Activated CD8-positive, alpha-beta memory T cell treated with anti-CD3 and anti-CD28 coated beads, Interleukin-2, amount 10 ng/mL, durations not matched to agents 7 days and 5 days (primary cell): ENCODE measurements at regions not wholly inside any gene's neighbourhood (a gene's known extent, or its start where the extent isn't known, plus 50 kb on each side); places are given as distances from the start of the nearest gene placed in this dataset.

Experiments
- ATAC-seq: fragments of 150-1000 bp; cut with Tn5 transposase; one replicate; pipeline ENCODE4 v1.10.0; 2021; ENCODE audit warnings: moderate library complexity
- CTCF ChIA-PET: fragments of 350-600 bp; sonication (Branson Sonifier 250); formaldehyde crosslinking; loops from one replicate; lab custom pipeline; 2021; ENCODE audit warnings: antibody characterized with exemption; lab: Charles Lee
- DNase-seq: peaks from one replicate; pipeline ENCODE4 v3.0.0-alpha.2; 2020
- H3K27ac Mint-ChIP-seq: one replicate; pipeline ENCODE4 v1.8.0; 2021; ENCODE audit warnings: mild to moderate bottlenecking, mixed read lengths
- H3K27me3 Mint-ChIP-seq: one replicate; pipeline ENCODE4 v1.8.0; 2021; ENCODE audit warnings: mixed read lengths
- H3K36me3 Mint-ChIP-seq: one replicate; pipeline ENCODE4 v1.8.0; 2021; ENCODE audit warnings: mild to moderate bottlenecking, mixed read lengths
- H3K4me1 Mint-ChIP-seq: one replicate; pipeline ENCODE4 v1.8.0; 2021; ENCODE audit warnings: mixed read lengths
- H3K4me3 Mint-ChIP-seq: one replicate; pipeline ENCODE4 v1.8.0; 2021; ENCODE audit warnings: mild to moderate bottlenecking, moderate library complexity, mixed read lengths
- H3K9me3 Mint-ChIP-seq: one replicate; pipeline ENCODE4 v1.8.0; 2022; ENCODE audit warnings: low read depth, mixed read lengths

DNA sequence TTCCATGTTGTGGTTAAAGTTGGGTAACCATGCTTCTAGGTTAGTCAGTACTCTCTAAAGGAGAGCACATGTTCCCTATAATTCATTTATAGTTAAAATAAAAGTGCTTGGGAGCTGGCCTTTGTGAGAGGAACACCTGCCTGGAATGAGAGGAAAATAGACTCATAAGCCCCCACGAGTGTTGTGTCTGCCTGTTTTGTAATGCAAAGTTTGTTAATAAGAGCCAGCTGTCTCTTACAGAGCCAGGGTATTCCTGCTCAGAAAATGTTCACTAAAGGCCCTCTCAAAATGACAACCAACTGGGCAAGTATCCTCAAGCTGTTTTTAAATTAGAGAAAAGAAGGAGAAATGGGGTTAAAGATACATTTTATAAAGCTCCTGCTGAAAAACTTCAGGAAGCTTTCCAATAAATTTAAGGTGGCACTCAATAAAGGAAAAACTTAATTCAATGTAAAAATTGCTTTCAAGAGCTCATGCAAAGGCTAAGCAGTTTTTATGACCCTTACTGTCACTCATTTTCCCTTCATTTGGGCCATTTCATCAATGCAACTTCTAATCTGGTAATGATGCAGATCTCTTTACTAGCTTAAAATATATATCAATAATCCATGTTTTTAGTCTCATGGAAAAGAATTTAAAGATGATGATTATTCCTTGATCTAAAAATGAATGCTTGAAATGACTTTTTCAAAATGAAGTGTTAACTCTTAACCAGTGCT is 793.6 kb downstream of the STPG2 start:
- H3K27me3 Mint-ChIP-seq, result no peaks in the 10 kb centered on the region
- ATAC-seq (no peak), DNase-seq (no peak)
- no peak overlapping the region for H3K4me3 Mint-ChIP-seq
- CTCF ChIA-PET, result no interaction called here
- no peak overlapping the region for H3K27ac Mint-ChIP-seq
- no peaks in the 10 kb centered on the region for H3K36me3 Mint-ChIP-seq
- H3K4me1 Mint-ChIP-seq, result no peaks in the 10 kb centered on the region
- H3K9me3 Mint-ChIP-seq, result peaks cover 3% of the 10 kb centered on the region

DNA sequence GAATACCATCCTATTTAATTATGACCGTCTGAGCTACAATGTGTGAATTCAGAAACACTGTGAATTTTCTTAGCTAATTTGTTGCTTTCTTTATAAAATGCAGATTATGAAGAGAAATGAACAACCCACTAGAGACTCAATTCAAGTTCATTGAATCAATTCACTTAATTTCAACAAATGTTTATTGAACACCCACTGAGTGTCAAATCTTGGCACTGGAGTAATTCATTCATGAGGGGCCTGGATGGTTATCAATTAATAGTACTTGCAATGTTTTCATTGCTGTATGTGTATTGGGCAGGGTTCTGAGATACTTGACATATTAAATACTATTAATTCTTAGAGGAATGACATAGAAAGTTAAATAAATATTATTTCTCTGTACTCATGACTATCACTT is 789.4 kb downstream of the STPG2 start:
- DNase-seq (no peak), ATAC-seq (no peak)
- H3K4me1 Mint-ChIP-seq, result no peaks in the 10 kb centered on the region
- H3K36me3 Mint-ChIP-seq, result no peaks in the 10 kb centered on the region
- H3K4me3 Mint-ChIP-seq, result no peak overlapping the region
- peaks cover 8% of the 10 kb centered on the region for H3K9me3 Mint-ChIP-seq
- no peak overlapping the region for H3K27ac Mint-ChIP-seq
- no peaks in the 10 kb centered on the region for H3K27me3 Mint-ChIP-seq
- CTCF ChIA-PET, result no interaction called here

DNA sequence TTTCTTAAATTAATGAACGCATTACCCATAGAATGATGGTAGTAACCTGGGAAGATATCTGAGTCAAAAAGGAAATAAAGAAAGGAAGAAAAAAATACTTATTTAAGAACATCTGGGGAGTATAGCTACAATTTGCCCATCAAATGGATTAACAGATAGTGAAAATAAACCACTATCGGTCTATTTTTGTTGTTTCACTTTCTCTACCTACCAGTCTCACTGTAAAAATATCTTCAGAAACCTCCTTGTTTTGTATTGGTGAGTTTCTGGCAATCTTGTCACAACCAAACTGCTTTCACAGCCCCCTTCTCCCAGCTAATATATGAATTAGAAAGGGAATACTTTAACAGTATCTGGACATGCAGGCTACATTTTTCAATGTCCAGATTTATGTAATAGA is 783.5 kb downstream of the STPG2 start:
- Mint-ChIP-seq H3K36me3 (no peaks in the 10 kb centered on the region), H3K9me3 (peaks cover 11% of the 10 kb centered on the region), H3K27ac (no peak overlapping the region)

DNA sequence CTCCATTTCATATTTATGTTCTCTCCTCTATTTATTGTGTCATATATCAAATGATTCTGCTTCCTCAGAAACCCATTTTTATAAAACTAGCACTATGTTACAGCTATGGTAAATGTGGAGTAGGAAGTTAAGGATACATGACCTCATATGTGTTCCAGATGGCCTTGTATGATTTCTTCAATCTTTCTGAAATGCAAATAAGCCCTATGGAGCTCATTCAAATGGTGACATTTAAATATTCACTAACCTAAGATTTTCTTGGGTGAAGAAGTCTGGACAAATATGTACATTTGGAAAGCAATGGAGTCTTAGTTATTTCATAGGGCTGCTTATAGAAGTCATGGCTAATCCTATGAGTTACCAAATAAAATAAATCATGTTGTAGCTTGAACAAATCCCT is 782.5 kb downstream of the STPG2 start:
- peaks cover 11% of the 10 kb centered on the region for H3K9me3 Mint-ChIP-seq
- H3K36me3 Mint-ChIP-seq, result no peaks in the 10 kb centered on the region
- H3K27ac Mint-ChIP-seq, result no peak overlapping the region
- H3K4me1 Mint-ChIP-seq, result no peaks in the 10 kb centered on the region
- no peak for DNase-seq
- H3K27me3 Mint-ChIP-seq, result no peaks in the 10 kb centered on the region
- CTCF ChIA-PET, result no interaction called here
- no peak overlapping the region for H3K4me3 Mint-ChIP-seq
- no peak for ATAC-seq

More for the DNA sequence above, 783.5 kb downstream of the STPG2 start:
- DNase-seq, result no peak
- no peak overlapping the region for H3K4me3 Mint-ChIP-seq
- CTCF ChIA-PET, result no interaction called here
- no peaks in the 10 kb centered on the region for H3K4me1 Mint-ChIP-seq
- ATAC-seq, result no peak
- no peaks in the 10 kb centered on the region for H3K27me3 Mint-ChIP-seq

DNA sequence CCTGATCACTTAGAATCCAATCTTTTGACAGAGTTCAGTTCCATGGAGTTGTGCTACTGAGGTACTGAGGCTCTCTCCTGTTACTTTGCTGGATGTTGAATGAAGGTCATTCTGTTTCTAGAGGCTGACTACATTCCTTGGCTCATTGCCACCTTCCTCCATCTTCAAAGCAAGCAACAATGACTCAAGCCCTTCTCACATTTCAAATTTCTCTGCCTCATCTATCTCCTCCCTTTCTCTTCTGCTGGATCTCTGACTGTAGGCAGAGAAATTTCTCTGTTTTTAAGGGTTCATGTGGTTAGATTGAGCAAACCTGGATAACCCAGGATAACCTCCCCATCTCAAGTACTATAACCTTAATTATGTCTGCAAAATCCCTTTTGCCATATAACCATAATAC is 775.4 kb downstream of the STPG2 start:
- CTCF ChIA-PET, result no interaction called here

DNA sequence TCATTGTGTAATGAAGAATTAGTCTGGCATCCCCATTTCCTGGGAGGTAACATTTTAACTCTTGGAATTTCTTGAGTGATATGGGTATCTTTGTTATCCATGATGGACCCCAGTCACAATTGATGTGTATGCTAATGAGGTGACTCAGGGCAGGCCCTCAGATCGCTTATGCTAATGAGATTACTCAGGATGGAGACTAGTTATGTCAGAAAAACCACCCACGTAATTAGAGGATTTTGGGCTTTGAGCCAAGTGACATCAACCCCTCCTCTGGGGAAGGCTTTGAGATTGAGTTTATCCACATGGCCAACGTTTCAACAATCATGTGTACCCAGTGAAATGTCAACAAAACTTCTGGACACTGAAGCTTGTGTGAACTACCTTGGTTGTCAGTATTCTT is 772.7 kb downstream of the STPG2 start:
- peaks cover 3% of the 10 kb centered on the region for H3K9me3 Mint-ChIP-seq
- CTCF ChIA-PET, result no interaction called here

More for the DNA sequence above, 775.4 kb downstream of the STPG2 start:
- DNase-seq (no peak), ATAC-seq (no peak)
- Mint-ChIP-seq H3K27me3 (no peaks in the 10 kb centered on the region), H3K27ac (no peak overlapping the region), H3K4me3 (no peak overlapping the region), H3K4me1 (no peaks in the 10 kb centered on the region), H3K36me3 (no peaks in the 10 kb centered on the region), H3K9me3 (peaks cover 3% of the 10 kb centered on the region)

DNA sequence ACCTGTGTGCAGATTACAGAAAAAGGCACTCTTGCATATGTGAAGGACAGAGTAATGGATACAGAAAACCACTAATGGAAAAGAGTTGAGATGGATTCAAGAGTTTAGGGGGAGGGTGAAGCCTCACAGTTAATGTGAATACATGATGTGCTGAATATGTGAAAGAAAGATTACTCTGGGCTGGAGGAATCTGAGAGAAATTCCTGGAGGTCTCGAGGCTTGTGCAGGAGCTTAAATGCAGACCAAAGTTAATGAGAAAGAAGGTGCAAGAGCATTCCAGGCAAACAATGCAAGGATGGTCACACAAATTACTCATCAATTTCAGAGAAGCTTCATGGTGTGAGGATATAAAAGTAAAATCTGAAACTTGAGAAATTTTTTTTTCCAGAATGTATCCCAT is 768.8 kb downstream of the STPG2 start:
- Mint-ChIP-seq H3K9me3 (peaks cover 4% of the 10 kb centered on the region), H3K27ac (no peak overlapping the region), H3K4me1 (no peaks in the 10 kb centered on the region), H3K4me3 (no peak overlapping the region), H3K36me3 (no peaks in the 10 kb centered on the region), H3K27me3 (no peaks in the 10 kb centered on the region)
- no peak for ATAC-seq
- DNase-seq, result no peak
- CTCF ChIA-PET, result no interaction called here

More for the DNA sequence above, 772.7 kb downstream of the STPG2 start:
- ATAC-seq, result no peak
- Mint-ChIP-seq H3K4me1 (no peaks in the 10 kb centered on the region), H3K4me3 (no peak overlapping the region), H3K36me3 (no peaks in the 10 kb centered on the region), H3K27ac (no peak overlapping the region), H3K27me3 (no peaks in the 10 kb centered on the region)
- DNase-seq, result no peak

DNA sequence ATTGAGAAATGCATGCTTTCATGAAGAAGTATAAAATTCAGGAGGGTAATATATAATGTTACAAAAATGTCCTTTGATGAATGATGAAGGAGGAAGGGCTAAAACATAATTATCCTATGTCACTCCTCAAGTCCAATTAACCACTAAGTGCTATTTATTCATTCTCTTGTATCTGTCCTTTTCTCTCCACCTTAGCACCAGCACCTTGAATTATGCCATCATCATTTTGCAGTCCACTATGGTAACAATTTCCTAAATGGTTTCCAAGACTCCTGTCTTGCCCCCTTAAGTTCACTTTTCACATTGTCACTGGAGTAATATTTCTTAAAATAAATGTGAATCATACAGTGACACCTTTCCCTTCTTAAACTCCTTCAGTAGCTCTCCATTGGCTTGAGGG is 756.3 kb downstream of the STPG2 start:
- Mint-ChIP-seq H3K9me3 (peaks cover 6% of the 10 kb centered on the region), H3K4me1 (no peaks in the 10 kb centered on the region), H3K36me3 (no peaks in the 10 kb centered on the region), H3K27me3 (no peaks in the 10 kb centered on the region), H3K4me3 (no peak overlapping the region), H3K27ac (no peak overlapping the region)
- CTCF ChIA-PET, result no interaction called here
- no peak for DNase-seq
- ATAC-seq, result no peak

DNA sequence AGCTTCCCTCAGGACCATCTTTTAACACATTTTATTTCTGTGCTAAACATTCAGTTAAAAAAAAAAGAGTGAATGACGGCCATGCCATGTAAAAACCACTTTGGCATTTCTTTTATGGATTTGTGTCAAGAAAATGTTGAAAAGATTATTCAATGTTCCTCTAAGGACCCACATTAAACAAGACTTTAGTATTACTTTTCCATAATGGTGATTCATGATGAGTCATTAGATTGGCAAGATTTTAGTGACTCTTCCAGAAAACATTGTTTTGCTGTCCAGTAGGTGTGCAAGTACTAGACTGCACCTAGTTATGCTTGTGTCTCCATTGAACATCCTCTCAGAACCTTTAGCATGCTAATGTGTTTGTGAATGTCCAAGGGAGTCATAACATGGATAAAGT is 748.6 kb downstream of the STPG2 start:
- ATAC-seq (no peak), DNase-seq (no peak)
- no peaks in the 10 kb centered on the region for H3K4me1 Mint-ChIP-seq
- no peak overlapping the region for H3K4me3 Mint-ChIP-seq
- no peak overlapping the region for H3K27ac Mint-ChIP-seq
- CTCF ChIA-PET, result no interaction called here
- peaks cover 9% of the 10 kb centered on the region for H3K9me3 Mint-ChIP-seq
- H3K27me3 Mint-ChIP-seq, result no peaks in the 10 kb centered on the region
- no peaks in the 10 kb centered on the region for H3K36me3 Mint-ChIP-seq

DNA sequence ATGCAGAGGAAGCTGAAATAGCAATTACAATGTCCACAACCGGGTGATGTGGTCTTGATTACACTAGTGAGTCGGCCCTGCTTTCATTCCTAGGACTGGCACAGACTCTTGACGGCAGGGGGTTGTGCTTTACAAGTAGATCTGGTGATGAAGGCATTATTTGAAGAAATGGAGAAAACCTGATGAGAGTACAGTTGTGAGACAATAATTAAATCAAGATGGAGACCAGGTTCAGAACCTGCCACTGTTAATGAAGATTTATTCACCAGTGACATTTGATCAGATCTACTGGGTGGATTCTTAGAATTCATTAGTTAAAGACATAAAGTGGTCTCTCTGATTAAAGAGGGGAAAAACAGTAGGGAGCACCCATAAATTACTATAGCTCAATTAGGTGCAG is 747.2 kb downstream of the STPG2 start:
- CTCF ChIA-PET, result no interaction called here
- ATAC-seq, result no peak
- Mint-ChIP-seq H3K4me3 (no peak overlapping the region), H3K4me1 (no peaks in the 10 kb centered on the region), H3K36me3 (no peaks in the 10 kb centered on the region), H3K27me3 (no peaks in the 10 kb centered on the region), H3K9me3 (peaks cover 8% of the 10 kb centered on the region), H3K27ac (no peak overlapping the region)
- DNase-seq, result no peak

DNA sequence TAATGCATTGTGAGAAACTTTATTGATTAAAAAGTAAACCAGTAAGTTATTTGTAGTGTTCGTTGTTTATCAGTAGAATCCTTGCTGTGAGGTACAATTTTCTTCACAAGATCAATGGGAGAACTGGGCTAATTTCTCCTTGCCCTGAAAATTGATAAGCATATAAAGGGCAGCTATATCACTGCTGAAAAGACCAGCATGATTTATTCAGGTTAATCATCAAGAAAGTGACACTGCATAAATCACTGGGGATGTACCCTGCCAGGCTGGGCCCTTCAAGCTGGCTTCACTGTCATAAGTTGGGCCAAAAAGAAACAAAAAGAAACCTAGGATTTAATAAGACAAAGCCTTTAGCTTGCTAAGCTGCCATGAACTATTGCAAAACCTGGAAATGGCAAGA is 746.7 kb downstream of the STPG2 start:
- H3K4me1 Mint-ChIP-seq, result no peaks in the 10 kb centered on the region
- no peak for DNase-seq
- ATAC-seq, result no peak
- CTCF ChIA-PET, result no interaction called here
- H3K27ac Mint-ChIP-seq, result no peak overlapping the region
- no peaks in the 10 kb centered on the region for H3K27me3 Mint-ChIP-seq
- no peak overlapping the region for H3K4me3 Mint-ChIP-seq
- H3K9me3 Mint-ChIP-seq, result peaks cover 9% of the 10 kb centered on the region
- no peaks in the 10 kb centered on the region for H3K36me3 Mint-ChIP-seq

DNA sequence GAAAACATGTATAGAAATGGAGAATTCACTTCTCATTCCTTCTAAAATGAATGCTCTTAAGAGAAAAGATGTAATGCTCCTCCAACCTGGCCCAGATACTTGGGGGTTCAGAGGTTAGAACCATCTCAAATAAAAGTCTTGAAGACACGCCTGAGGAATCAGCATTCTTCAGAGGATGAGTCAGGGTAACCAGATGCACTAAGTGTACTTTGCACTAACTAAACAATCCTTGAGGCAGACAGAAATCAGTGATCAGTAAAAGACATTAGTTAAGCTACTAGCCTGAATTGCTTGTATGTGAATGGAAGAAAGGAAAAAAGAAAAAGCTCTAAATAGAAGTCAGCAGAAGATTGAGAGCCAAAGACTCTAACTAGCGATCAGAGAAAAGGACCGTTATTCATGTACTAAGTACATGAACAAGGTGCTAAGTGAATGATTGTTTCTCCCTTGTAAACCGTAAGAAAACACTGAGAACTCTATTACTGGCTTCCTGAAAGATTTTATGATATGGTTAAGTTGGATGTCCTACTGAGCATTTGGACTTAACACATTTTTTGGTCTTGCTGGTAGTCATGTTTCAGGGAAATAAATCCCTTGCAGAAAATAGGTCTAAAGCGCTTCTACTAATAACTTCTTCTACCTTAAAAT is 738.3 kb downstream of the STPG2 start:
- no peaks in the 10 kb centered on the region for H3K4me1 Mint-ChIP-seq
- CTCF ChIA-PET, result no interaction called here
- no peaks in the 10 kb centered on the region for H3K36me3 Mint-ChIP-seq
- no peaks in the 10 kb centered on the region for H3K27me3 Mint-ChIP-seq
- DNase-seq (no peak), ATAC-seq (no peak)
- H3K9me3 Mint-ChIP-seq, result peaks cover 9% of the 10 kb centered on the region
- no peak overlapping the region for H3K27ac Mint-ChIP-seq
- no peak overlapping the region for H3K4me3 Mint-ChIP-seq

DNA sequence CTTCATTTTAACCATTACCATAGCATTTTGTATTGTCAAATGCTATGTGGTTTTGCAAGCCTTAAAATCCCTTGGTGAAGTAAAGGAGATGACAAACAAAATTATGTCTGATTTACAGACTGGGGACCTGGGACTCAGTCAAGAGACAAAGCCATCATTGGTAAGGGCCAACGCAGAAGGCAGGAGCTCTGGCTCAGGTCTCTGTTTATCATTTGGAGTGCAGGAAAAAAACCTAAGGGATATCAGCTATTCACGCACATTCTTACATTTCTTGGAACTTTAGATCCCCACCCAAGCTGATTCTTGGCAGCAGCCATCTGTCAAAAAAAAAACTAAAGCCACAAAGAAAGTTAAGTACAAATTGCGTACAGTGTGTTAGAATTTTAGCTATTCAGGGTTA is 731.9 kb downstream of the STPG2 start:
- CTCF ChIA-PET, result no interaction called here
- no peaks in the 10 kb centered on the region for H3K27me3 Mint-ChIP-seq
- no peaks in the 10 kb centered on the region for H3K36me3 Mint-ChIP-seq
- DNase-seq (no peak), ATAC-seq (no peak)
- H3K27ac Mint-ChIP-seq, result no peak overlapping the region
- H3K9me3 Mint-ChIP-seq, result peaks cover 2% of the 10 kb centered on the region
- no peak overlapping the region for H3K4me3 Mint-ChIP-seq
- no peaks in the 10 kb centered on the region for H3K4me1 Mint-ChIP-seq

DNA sequence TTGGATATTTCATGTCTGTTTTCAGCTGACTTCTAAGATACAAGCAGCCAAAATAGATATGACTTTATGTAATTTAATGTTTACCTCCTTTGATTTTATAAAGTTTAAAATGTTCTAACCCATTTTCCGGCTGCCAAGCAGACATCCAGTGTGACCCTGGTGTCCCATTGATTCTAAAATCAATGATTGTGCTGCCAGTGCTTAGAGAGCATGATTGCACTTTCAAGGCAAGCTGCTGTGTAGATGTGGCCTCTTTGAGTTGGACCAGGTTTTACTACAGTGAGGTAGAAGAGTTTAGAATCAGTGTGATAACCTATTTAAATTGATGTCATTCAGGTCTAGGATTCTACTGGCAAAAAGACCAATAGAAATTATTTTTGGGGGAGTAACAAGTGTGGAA is 730.9 kb downstream of the STPG2 start:
- CTCF ChIA-PET, result no interaction called here
- peaks cover 2% of the 10 kb centered on the region for H3K9me3 Mint-ChIP-seq
- no peaks in the 10 kb centered on the region for H3K27me3 Mint-ChIP-seq
- no peaks in the 10 kb centered on the region for H3K36me3 Mint-ChIP-seq
- no peaks in the 10 kb centered on the region for H3K4me1 Mint-ChIP-seq
- no peak overlapping the region for H3K27ac Mint-ChIP-seq
- DNase-seq (no peak), ATAC-seq (no peak)
- H3K4me3 Mint-ChIP-seq, result no peak overlapping the region
